HG03280 (cell line): ENCODE measurements at regions not wholly inside any gene's neighbourhood (a gene's known extent, or its start where the extent isn't known, plus 50 kb on each side); places are given as distances from the start of the nearest gene placed in this dataset.

Source experiments
- ATAC-seq: cut with Tn5 transposase; IDR thresholded peaks from one replicate; pipeline ENCODE4 v1.9.1; 2021; ENCODE audit warnings: mild to moderate bottlenecking, moderate library complexity; ENCODE audit not compliant: unreplicated experiment

GRCh38 chr20:24079661-24080412 is 91.3 kb upstream of the GGTLC1 start:
- ATAC-seq, result no peak

- no peak for ATAC-seq
Observed at GRCh38 chr20:24077145-24077544, 88.6 kb upstream of the GGTLC1 start.

GRCh38 chr20:24070679-24071078 is 82.1 kb upstream of the GGTLC1 start:
- ATAC-seq, result no peak

GRCh38 chr20:24066076-24066700 is 77.6 kb upstream of the GGTLC1 start:
- no peak for ATAC-seq

- ATAC-seq, result no peak
Observed at GRCh38 chr20:24064915-24065314, 76.3 kb upstream of the GGTLC1 start.

- ATAC-seq, result no peak
Observed at GRCh38 chr20:24064092-24064491, 75.5 kb upstream of the GGTLC1 start.

GRCh38 chr20:24063100-24063499 is 74.5 kb upstream of the GGTLC1 start:
- no peak for ATAC-seq

GRCh38 chr20:24060851-24061590 is 72.4 kb upstream of the GGTLC1 start:
- no peak for ATAC-seq

GRCh38 chr20:24059174-24059573 is 70.6 kb upstream of the GGTLC1 start:
- ATAC-seq, result no peak

GRCh38 chr20:24056491-24056890 is 67.9 kb upstream of the GGTLC1 start:
- ATAC-seq, result no peak

- no peak for ATAC-seq
Observed at GRCh38 chr20:24052599-24053275, 64.2 kb upstream of the GGTLC1 start.

GRCh38 chr20:24051160-24051559 is 62.6 kb upstream of the GGTLC1 start:
- no peak for ATAC-seq

- ATAC-seq, result no peak
Observed at GRCh38 chr20:24050119-24050518, 61.5 kb upstream of the GGTLC1 start.

- no peak for ATAC-seq
Observed at GRCh38 chr20:24049081-24049480, 60.5 kb upstream of the GGTLC1 start.

- no peak for ATAC-seq
Observed at GRCh38 chr20:24048024-24048611, 59.5 kb upstream of the GGTLC1 start.

GRCh38 chr20:24046888-24047287 is 58.3 kb upstream of the GGTLC1 start:
- no peak for ATAC-seq

- ATAC-seq, result no peak
Observed at GRCh38 chr20:24045621-24046318, 57.2 kb upstream of the GGTLC1 start.

- no peak for ATAC-seq
Observed at GRCh38 chr20:24043294-24043693, 54.7 kb upstream of the GGTLC1 start.

- ATAC-seq, result no peak
Observed at GRCh38 chr20:24042646-24043045, 54.1 kb upstream of the GGTLC1 start.

- no peak for ATAC-seq
Observed at GRCh38 chr20:24040896-24041459, 52.4 kb upstream of the GGTLC1 start.
